Fibroblast of mammary gland (primary cell): ENCODE measurements at regions not wholly inside any gene's neighbourhood (a gene's known extent, or its start where the extent isn't known, plus 50 kb on each side); places are given as distances from the start of the nearest gene placed in this dataset.

Experiments used
- DNase-seq: peaks from one replicate; pipeline ENCODE4 v3.0.0-alpha.2; 2010; ENCODE audit warnings: low read depth
- H3K4me3 ChIP-seq: 2 replicates; pipeline ENCODE4 v1.5.1; 2011; ENCODE audit warnings: low read depth, mild to moderate bottlenecking, low read length, moderate library complexity; ENCODE audit not compliant: control insufficient read depth
- TF ChIP-seq, protein P1 (sequence below): conservative IDR thresholded peaks from 2 replicates; pipeline ENCODE4 v1.5.1; 2011; ENCODE audit warnings: low read depth, low read length, inconsistent platforms; ENCODE audit not compliant: control insufficient read depth, insufficient read depth

DNA sequence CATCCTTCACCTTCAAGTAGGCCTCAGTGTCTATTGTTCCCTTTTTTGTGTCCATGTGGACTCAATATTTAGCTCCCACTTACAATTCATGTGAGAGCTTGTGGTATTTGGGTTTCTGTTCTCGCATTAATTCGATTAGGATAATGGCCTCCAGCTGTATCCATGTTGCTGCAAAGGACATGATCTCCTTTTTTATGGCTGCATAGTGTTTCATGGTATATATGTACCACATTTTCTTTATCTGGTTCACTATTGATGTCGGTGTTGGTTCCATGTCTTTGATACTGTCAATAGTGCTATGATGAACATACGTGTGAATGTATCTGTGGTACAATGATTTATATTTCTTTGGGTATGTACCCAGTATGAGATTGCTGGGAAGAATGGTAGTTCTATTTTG, 113.7 kb downstream of the FGF18 start:
- TF ChIP-seq, protein P1, sequence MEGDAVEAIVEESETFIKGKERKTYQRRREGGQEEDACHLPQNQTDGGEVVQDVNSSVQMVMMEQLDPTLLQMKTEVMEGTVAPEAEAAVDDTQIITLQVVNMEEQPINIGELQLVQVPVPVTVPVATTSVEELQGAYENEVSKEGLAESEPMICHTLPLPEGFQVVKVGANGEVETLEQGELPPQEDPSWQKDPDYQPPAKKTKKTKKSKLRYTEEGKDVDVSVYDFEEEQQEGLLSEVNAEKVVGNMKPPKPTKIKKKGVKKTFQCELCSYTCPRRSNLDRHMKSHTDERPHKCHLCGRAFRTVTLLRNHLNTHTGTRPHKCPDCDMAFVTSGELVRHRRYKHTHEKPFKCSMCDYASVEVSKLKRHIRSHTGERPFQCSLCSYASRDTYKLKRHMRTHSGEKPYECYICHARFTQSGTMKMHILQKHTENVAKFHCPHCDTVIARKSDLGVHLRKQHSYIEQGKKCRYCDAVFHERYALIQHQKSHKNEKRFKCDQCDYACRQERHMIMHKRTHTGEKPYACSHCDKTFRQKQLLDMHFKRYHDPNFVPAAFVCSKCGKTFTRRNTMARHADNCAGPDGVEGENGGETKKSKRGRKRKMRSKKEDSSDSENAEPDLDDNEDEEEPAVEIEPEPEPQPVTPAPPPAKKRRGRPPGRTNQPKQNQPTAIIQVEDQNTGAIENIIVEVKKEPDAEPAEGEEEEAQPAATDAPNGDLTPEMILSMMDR = no peak
- H3K4me3 ChIP-seq = no peak overlapping the region
- no peak for DNase-seq

- no peak for DNase-seq
- H3K4me3 ChIP-seq = no peak overlapping the region
- TF ChIP-seq, protein P1 = no peak
Measured at GRCh38 chr5:171534043-171534895, 114.8 kb downstream of the FGF18 start.

- no peak for DNase-seq
- TF ChIP-seq, protein P1 = no peak
- no peak overlapping the region for H3K4me3 ChIP-seq
Measured at GRCh38 chr5:171535162-171535561, 115.7 kb downstream of the FGF18 start.

GRCh38 chr5:171537070-171537849, 117.8 kb downstream of the FGF18 start:
- TF ChIP-seq, protein P1 = no peak

DNA sequence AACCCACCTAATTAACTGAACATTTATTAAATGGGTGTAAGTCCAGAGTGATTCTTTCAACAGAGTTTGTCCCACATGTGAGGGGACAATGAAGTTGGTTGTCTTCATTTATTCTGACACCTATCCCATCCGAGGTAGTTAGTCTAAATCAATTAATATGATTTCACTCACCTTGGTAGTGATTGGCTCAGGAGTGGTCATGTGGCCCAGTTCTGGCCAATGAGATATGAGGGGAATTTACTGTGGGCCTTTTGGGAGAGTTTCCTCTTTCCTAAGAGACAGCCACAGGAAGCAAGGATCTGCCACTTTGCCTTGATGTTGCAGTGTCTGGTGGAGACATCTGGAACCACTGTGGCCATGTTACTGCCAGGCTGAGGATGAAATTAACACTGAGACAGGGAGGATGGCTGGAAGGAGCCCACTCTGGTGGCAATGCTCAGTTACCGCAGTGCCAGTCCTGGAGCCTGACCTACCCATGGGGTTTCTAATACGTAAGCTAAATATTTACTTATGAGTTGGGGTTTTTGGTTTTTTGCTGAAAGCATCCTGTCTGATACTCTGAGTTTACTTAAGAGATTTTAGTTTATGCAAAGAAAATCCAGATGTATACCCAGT, 118.6 kb downstream of the FGF18 start:
- DNase-seq = peak; percentile 23
- no peak overlapping the region for H3K4me3 ChIP-seq
- TF ChIP-seq, protein P1 = peak; percentile 42

More at GRCh38 chr5:171537070-171537849, 117.8 kb downstream of the FGF18 start:
- peak; percentile 76 for DNase-seq
- no peak overlapping the region for H3K4me3 ChIP-seq

GRCh38 chr5:171538681-171539080, 119.2 kb downstream of the FGF18 start:
- TF ChIP-seq, protein P1 = no peak
- H3K4me3 ChIP-seq = no peak overlapping the region
- DNase-seq = no peak
